Spleen (tissue), 7 donors: ENCODE measurements at regions not wholly inside any gene's neighbourhood (a gene's known extent, or its start where the extent isn't known, plus 50 kb on each side); places are given as distances from the start of the nearest gene placed in this dataset.

Source experiments
- POLR2A ChIP-seq, 3 donors: fragments of 450-650 bp; IDR thresholded peaks; one replicate each; pipeline ENCODE4 v1.5.1; 2017; ENCODE audit warnings: antibody characterized with exemption in 3 of 3, mild to moderate bottlenecking in 1 of 3
- POLR2AphosphoS5 ChIP-seq, 3 donors: sonication (generic); formaldehyde crosslinking; IDR thresholded peaks; one replicate each; pipeline ENCODE4 v1.5.1; 2017; ENCODE audit warnings: antibody characterized with exemption in 3 of 3
- TF ChIP-seq, protein P1 (sequence below), 11 experiments: fragments of 200-600 bp in 7 of 11; fragments of 450-650 bp in 4 of 11; sonication (generic) in 4 of 11; IDR thresholded peaks in 8 of 11; conservative IDR thresholded peaks in 3 of 11; 1 replicate in 7 of 11; 2 replicates in 4 of 11; pipeline versions ENCODE4 v1.4.0 to v1.8.0; 2016 to 2021; ENCODE audit warnings: antibody characterized with exemption in 11 of 11, inconsistent platforms in 4 of 11, mild to moderate bottlenecking in 1 of 11
- donor health status: DM: no; HTN: no; CAD: no; lungs with moderate emphysema.
- donor health status: DM: no; HTN: no; CAD: no.
- donor health status: DM: no; HTN: no; CAD: no.

DNA sequence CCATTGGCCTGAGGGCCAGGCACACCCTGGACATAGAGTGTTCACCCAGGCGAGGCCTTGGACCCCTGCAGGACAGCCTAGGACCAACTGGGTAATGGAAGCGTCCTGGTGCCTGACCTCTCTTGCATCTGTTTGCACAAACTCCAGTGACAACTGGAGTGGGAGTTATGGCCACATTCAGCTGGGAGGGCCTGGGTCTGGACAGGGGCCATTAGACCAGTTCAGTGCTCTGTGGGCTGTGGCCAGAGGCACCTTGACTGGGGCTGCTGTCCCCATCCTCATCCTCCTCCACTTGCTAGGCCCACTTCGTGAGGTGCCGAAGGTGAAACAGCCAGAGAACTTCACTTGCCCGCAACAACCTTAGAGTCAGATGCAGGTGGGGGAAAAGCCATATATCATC, 372.7 kb upstream of the IRX1 start:
- TF ChIP-seq, protein P1, sequence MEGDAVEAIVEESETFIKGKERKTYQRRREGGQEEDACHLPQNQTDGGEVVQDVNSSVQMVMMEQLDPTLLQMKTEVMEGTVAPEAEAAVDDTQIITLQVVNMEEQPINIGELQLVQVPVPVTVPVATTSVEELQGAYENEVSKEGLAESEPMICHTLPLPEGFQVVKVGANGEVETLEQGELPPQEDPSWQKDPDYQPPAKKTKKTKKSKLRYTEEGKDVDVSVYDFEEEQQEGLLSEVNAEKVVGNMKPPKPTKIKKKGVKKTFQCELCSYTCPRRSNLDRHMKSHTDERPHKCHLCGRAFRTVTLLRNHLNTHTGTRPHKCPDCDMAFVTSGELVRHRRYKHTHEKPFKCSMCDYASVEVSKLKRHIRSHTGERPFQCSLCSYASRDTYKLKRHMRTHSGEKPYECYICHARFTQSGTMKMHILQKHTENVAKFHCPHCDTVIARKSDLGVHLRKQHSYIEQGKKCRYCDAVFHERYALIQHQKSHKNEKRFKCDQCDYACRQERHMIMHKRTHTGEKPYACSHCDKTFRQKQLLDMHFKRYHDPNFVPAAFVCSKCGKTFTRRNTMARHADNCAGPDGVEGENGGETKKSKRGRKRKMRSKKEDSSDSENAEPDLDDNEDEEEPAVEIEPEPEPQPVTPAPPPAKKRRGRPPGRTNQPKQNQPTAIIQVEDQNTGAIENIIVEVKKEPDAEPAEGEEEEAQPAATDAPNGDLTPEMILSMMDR (IDR thresholded peaks at IDR 0.05 in 8 of 11, conservative IDR thresholded peaks at IDR 0.05 in 3 of 11): no peak
- no peak for TF ChIP-seq POLR2A (IDR thresholded peaks at IDR 0.05)
- TF ChIP-seq POLR2AphosphoS5 (IDR thresholded peaks at IDR 0.05): no peak
